ENCODE measurements at regions not wholly inside any gene's neighbourhood (a gene's known extent, or its start where the extent isn't known, plus 50 kb on each side); places are given as distances from the start of the nearest gene placed in this dataset.

- DNase-seq: no peak
Measured at GRCh38 chr1:188241629-188242028, 1412.9 kb downstream of the PLA2G4A start.

GRCh38 chr1:188243456-188243855 lies 1414.7 kb downstream of the PLA2G4A start:
- DNase-seq: no peak

GRCh38 chr1:188244681-188245080 lies 1415.9 kb downstream of the PLA2G4A start:
- DNase-seq: no peak

- no peak for DNase-seq
Measured at GRCh38 chr1:188247255-188247654, 1418.5 kb downstream of the PLA2G4A start.

GRCh38 chr1:188249811-188250210 lies 1421.1 kb downstream of the PLA2G4A start:
- DNase-seq: no peak

- no peak for DNase-seq
Measured at GRCh38 chr1:188251036-188251435, 1422.3 kb downstream of the PLA2G4A start.

- no peak for DNase-seq
Measured at GRCh38 chr1:188261849-188262248, 1433.1 kb downstream of the PLA2G4A start.

- no peak for DNase-seq
Measured at GRCh38 chr1:188269956-188270355, 1441.2 kb downstream of the PLA2G4A start.

- no peak for DNase-seq
Measured at GRCh38 chr1:188270497-188270896, 1441.7 kb downstream of the PLA2G4A start.

GRCh38 chr1:188277771-188278170 lies 1449.0 kb downstream of the PLA2G4A start:
- DNase-seq: no peak

- no peak for DNase-seq
Measured at GRCh38 chr1:188281921-188282320, 1453.2 kb downstream of the PLA2G4A start.

- no peak for DNase-seq
Measured at GRCh38 chr1:188295157-188295556, 1466.4 kb downstream of the PLA2G4A start.

- DNase-seq: peak; percentile 6
Measured at GRCh38 chr1:188302746-188303145, 1474.0 kb downstream of the PLA2G4A start.

- DNase-seq: no peak
Measured at GRCh38 chr1:188314557-188315137, 1485.9 kb downstream of the PLA2G4A start.

- DNase-seq: no peak
Measured at GRCh38 chr1:188317894-188318293, 1489.1 kb downstream of the PLA2G4A start.

- DNase-seq: no peak
Measured at GRCh38 chr1:188325211-188325610, 1496.5 kb downstream of the PLA2G4A start.

GRCh38 chr1:188343914-188344313 lies 1515.2 kb downstream of the PLA2G4A start:
- DNase-seq: no peak

GRCh38 chr1:188350104-188350503 lies 1521.4 kb downstream of the PLA2G4A start:
- DNase-seq: no peak

- DNase-seq: no peak
Measured at GRCh38 chr1:188355082-188355481, 1526.3 kb downstream of the PLA2G4A start.

- DNase-seq: no peak
Measured at GRCh38 chr1:188355847-188356246, 1527.1 kb downstream of the PLA2G4A start.

- no peak for DNase-seq
Measured at GRCh38 chr1:188359315-188359714, 1530.6 kb downstream of the PLA2G4A start.

GRCh38 chr1:188363943-188364342 lies 1535.2 kb downstream of the PLA2G4A start:
- DNase-seq: no peak

GRCh38 chr1:188364927-188365449 lies 1536.2 kb downstream of the PLA2G4A start:
- no peak for DNase-seq

GRCh38 chr1:188365874-188366273 lies 1537.1 kb downstream of the PLA2G4A start:
- DNase-seq: no peak

GRCh38 chr1:188367661-188368060 lies 1538.9 kb downstream of the PLA2G4A start:
- DNase-seq: no peak
